Skeletal muscle tissue (tissue), 3 donors: ENCODE measurements at regions not wholly inside any gene's neighbourhood (a gene's known extent, or its start where the extent isn't known, plus 50 kb on each side); places are given as distances from the start of the nearest gene placed in this dataset.
"Not testable (repeated sequence)": the region's sequence is repeated elsewhere in the genome, so short reads cannot be mapped to it uniquely, and the experiment has no call there.

Experiments used
- H3K27ac ChIP-seq: one replicate; pipeline ENCODE4 v1.7.0; 2013; ENCODE audit warnings: mild to moderate bottlenecking, low read depth, low read length, inconsistent platforms
- H3K27me3 ChIP-seq, 3 donors: one replicate each; pipeline ENCODE4 v1.7.0; 2013; ENCODE audit warnings: low read length in 3 of 3; ENCODE audit not compliant: control insufficient read depth in 3 of 3, insufficient read depth in 3 of 3
- H3K36me3 ChIP-seq, 3 donors: one replicate each; pipeline ENCODE4 v1.7.0; 2013; ENCODE audit warnings: low read length in 3 of 3; ENCODE audit not compliant: control insufficient read depth in 3 of 3, insufficient read depth in 3 of 3
- H3K4me1 ChIP-seq, 3 donors: one replicate each; pipeline ENCODE4 v1.7.0; 2013; ENCODE audit warnings: low read length in 3 of 3, mild to moderate bottlenecking in 3 of 3; ENCODE audit not compliant: control insufficient read depth in 3 of 3, insufficient read depth in 3 of 3
- H3K4me3 ChIP-seq, 3 donors: one replicate each; pipeline ENCODE4 v1.7.0; 2013; ENCODE audit warnings: low read length in 3 of 3
- H3K9ac ChIP-seq, 3 donors: one replicate each; pipeline ENCODE4 v1.7.0; 2013; ENCODE audit warnings: low read length in 3 of 3, mild to moderate bottlenecking in 3 of 3, moderate library complexity in 2 of 3, low read depth in 1 of 3
- H3K9me3 ChIP-seq, 3 donors: one replicate each; pipeline ENCODE4 v1.7.0; 2013; ENCODE audit warnings: low read length in 3 of 3; ENCODE audit not compliant: control insufficient read depth in 3 of 3
- donor health status: Osteomylitis.

GRCh38 chr3:147514366-147515160, 105.4 kb downstream of the ZIC1 start:
- Histone ChIP-seq H3K4me3 (no peak overlapping the region), H3K9me3 (no peaks in the 10 kb centered on the region), H3K9ac (no peak overlapping the region), H3K27me3 (no peaks in the 10 kb centered on the region), H3K27ac (no peak overlapping the region), H3K4me1 (no peaks in the 10 kb centered on the region), H3K36me3 (no peaks in the 10 kb centered on the region)

GRCh38 chr3:147518465-147518864, 109.3 kb downstream of the ZIC1 start:
- Histone ChIP-seq H3K27me3 (no peaks in the 10 kb centered on the region), H3K9ac (no peak overlapping the region), H3K4me3 (no peak overlapping the region), H3K9me3 (no peaks in the 10 kb centered on the region), H3K36me3 (no peaks in the 10 kb centered on the region), H3K27ac (no peak overlapping the region), H3K4me1 (no peaks in the 10 kb centered on the region)

- no peaks in the 10 kb centered on the region for H3K4me1 ChIP-seq
- H3K4me3 ChIP-seq, result no peak overlapping the region
- no peaks in the 10 kb centered on the region for H3K27me3 ChIP-seq
- no peak overlapping the region for H3K27ac ChIP-seq
- H3K9ac ChIP-seq, result no peak overlapping the region
- H3K9me3 ChIP-seq, result no peaks in the 10 kb centered on the region
- H3K36me3 ChIP-seq, result no peaks in the 10 kb centered on the region
Measured at GRCh38 chr3:147521646-147522045, 112.5 kb downstream of the ZIC1 start.

- H3K4me1 ChIP-seq, H3K36me3 ChIP-seq, H3K9ac ChIP-seq, H3K4me3 ChIP-seq, H3K27ac ChIP-seq, H3K9me3 ChIP-seq, H3K27me3 ChIP-seq: not testable (repeated sequence)
Measured at GRCh38 chr3:147522780-147523179, 113.6 kb downstream of the ZIC1 start.

- Histone ChIP-seq H3K9me3 (no peaks in the 10 kb centered on the region), H3K27ac (no peak overlapping the region), H3K27me3 (no peaks in the 10 kb centered on the region), H3K36me3 (no peaks in the 10 kb centered on the region), H3K9ac (no peak overlapping the region), H3K4me1 (no peaks in the 10 kb centered on the region), H3K4me3 (no peak overlapping the region)
Measured at GRCh38 chr3:147529551-147529950, 120.4 kb downstream of the ZIC1 start.

- no peaks in the 10 kb centered on the region for H3K27me3 ChIP-seq
- H3K9me3 ChIP-seq, result peaks cover 3 to 6% (median 4%) of the 10 kb centered on the region in 3 donors
- no peak overlapping the region for H3K4me3 ChIP-seq
- H3K27ac ChIP-seq, result no peak overlapping the region
- no peaks in the 10 kb centered on the region for H3K36me3 ChIP-seq
- H3K9ac ChIP-seq, result no peak overlapping the region
- H3K4me1 ChIP-seq, result no peaks in the 10 kb centered on the region
Measured at GRCh38 chr3:147538034-147538433, 128.9 kb downstream of the ZIC1 start.

- no peak overlapping the region for H3K27ac ChIP-seq
- H3K36me3 ChIP-seq, result no peaks in the 10 kb centered on the region
- no peaks in the 10 kb centered on the region for H3K4me1 ChIP-seq
- H3K9me3 ChIP-seq, result peaks cover 3 to 6% (median 4%) of the 10 kb centered on the region in 3 donors
- H3K4me3 ChIP-seq, result no peak overlapping the region
- no peak overlapping the region for H3K9ac ChIP-seq
- H3K27me3 ChIP-seq, result no peaks in the 10 kb centered on the region
Measured at GRCh38 chr3:147540921-147541320, 131.8 kb downstream of the ZIC1 start.

- Histone ChIP-seq H3K36me3 (no peaks in the 10 kb centered on the region), H3K27ac (no peak overlapping the region), H3K9ac (no peak overlapping the region), H3K9me3 (peaks cover 3 to 6% (median 4%) of the 10 kb centered on the region in 3 donors), H3K4me3 (no peak overlapping the region), H3K27me3 (no peaks in the 10 kb centered on the region), H3K4me1 (no peaks in the 10 kb centered on the region)
Measured at GRCh38 chr3:147544290-147544689, 135.1 kb downstream of the ZIC1 start.

GRCh38 chr3:147551491-147551890, 142.3 kb downstream of the ZIC1 start:
- Histone ChIP-seq H3K9me3 (no peaks in the 10 kb centered on the region), H3K27ac (no peak overlapping the region), H3K36me3 (no peaks in the 10 kb centered on the region), H3K4me3 (no peak overlapping the region), H3K4me1 (no peaks in the 10 kb centered on the region), H3K9ac (no peak overlapping the region), H3K27me3 (no peaks in the 10 kb centered on the region)

GRCh38 chr3:147554332-147554731, 145.2 kb downstream of the ZIC1 start:
- no peaks in the 10 kb centered on the region for H3K9me3 ChIP-seq
- no peak overlapping the region for H3K27ac ChIP-seq
- H3K4me1 ChIP-seq, result no peaks in the 10 kb centered on the region
- no peaks in the 10 kb centered on the region for H3K36me3 ChIP-seq
- no peak overlapping the region for H3K4me3 ChIP-seq
- no peaks in the 10 kb centered on the region for H3K27me3 ChIP-seq
- no peak overlapping the region for H3K9ac ChIP-seq
